ENCODE measurements at regions not wholly inside any gene's neighbourhood (a gene's known extent, or its start where the extent isn't known, plus 50 kb on each side); places are given as distances from the start of the nearest gene placed in this dataset.

- TF ChIP-seq TAF1 (IDR thresholded peaks at IDR 0.05; ENCODE audit: borderline replicate concordance, insufficient read depth, low read length) (no peak), SIN3A (IDR thresholded peaks at IDR 0.05; ENCODE audit: borderline replicate concordance, insufficient read depth, low read length) (no peak), FOXP2 (optimal IDR thresholded peaks at IDR 0.05; ENCODE audit: borderline replicate concordance, extremely low read depth, extremely low read length, insufficient read depth) (no peak), REST (IDR thresholded peaks at IDR 0.05; ENCODE audit: insufficient read depth in 1 of 2, low read depth in 2 of 2, low read length in 2 of 2) (no peak), POLR2AphosphoS5 (IDR thresholded peaks at IDR 0.05; ENCODE audit: low read depth, low read length) (no peak)
Observed at GRCh38 chr13:99730403-99730802, 229.1 kb downstream of the TM9SF2 start.

GRCh38 chr13:99729745-99730144 lies 228.5 kb downstream of the TM9SF2 start:
- no peak for TF ChIP-seq SIN3A (IDR thresholded peaks at IDR 0.05; ENCODE audit: borderline replicate concordance, insufficient read depth, low read length)
- TF ChIP-seq TAF1 (IDR thresholded peaks at IDR 0.05; ENCODE audit: borderline replicate concordance, insufficient read depth, low read length), result no peak
- no peak for TF ChIP-seq REST (IDR thresholded peaks at IDR 0.05; ENCODE audit: insufficient read depth in 1 of 2, low read depth in 2 of 2, low read length in 2 of 2)
- TF ChIP-seq POLR2AphosphoS5 (IDR thresholded peaks at IDR 0.05; ENCODE audit: low read depth, low read length), result no peak
- TF ChIP-seq FOXP2 (optimal IDR thresholded peaks at IDR 0.05; ENCODE audit: borderline replicate concordance, extremely low read depth, extremely low read length, insufficient read depth), result no peak

- TF ChIP-seq POLR2AphosphoS5 (IDR thresholded peaks at IDR 0.05; ENCODE audit: low read depth, low read length) (no peak), SIN3A (IDR thresholded peaks at IDR 0.05; ENCODE audit: borderline replicate concordance, insufficient read depth, low read length) (no peak), REST (IDR thresholded peaks at IDR 0.05; ENCODE audit: insufficient read depth in 1 of 2, low read depth in 2 of 2, low read length in 2 of 2) (no peak), FOXP2 (optimal IDR thresholded peaks at IDR 0.05; ENCODE audit: borderline replicate concordance, extremely low read depth, extremely low read length, insufficient read depth) (no peak), TAF1 (IDR thresholded peaks at IDR 0.05; ENCODE audit: borderline replicate concordance, insufficient read depth, low read length) (no peak)
Observed at GRCh38 chr13:99726282-99726894, 225.1 kb downstream of the TM9SF2 start.

- TF ChIP-seq POLR2AphosphoS5 (IDR thresholded peaks at IDR 0.05; ENCODE audit: low read depth, low read length) (no peak), REST (IDR thresholded peaks at IDR 0.05; ENCODE audit: insufficient read depth in 1 of 2, low read depth in 2 of 2, low read length in 2 of 2) (no peak), FOXP2 (optimal IDR thresholded peaks at IDR 0.05; ENCODE audit: borderline replicate concordance, extremely low read depth, extremely low read length, insufficient read depth) (no peak), SIN3A (IDR thresholded peaks at IDR 0.05; ENCODE audit: borderline replicate concordance, insufficient read depth, low read length) (no peak), TAF1 (IDR thresholded peaks at IDR 0.05; ENCODE audit: borderline replicate concordance, insufficient read depth, low read length) (no peak)
Observed at GRCh38 chr13:99725644-99726043, 224.4 kb downstream of the TM9SF2 start.

Data from PFSK-1 (cell line).